Natural killer cell (primary cell): ENCODE measurements at regions not wholly inside any gene's neighbourhood (a gene's known extent, or its start where the extent isn't known, plus 50 kb on each side); places are given as distances from the start of the nearest gene placed in this dataset.

Source experiments
- ATAC-seq, 3 donors: fragments of 150-1000 bp in 2 of 3; fragments of 200-7000 bp in 1 of 3; cut with Tn5 transposase; 1 replicate in 1 of 3; 2 replicates in 2 of 3; pipeline ENCODE4 v1.10.0; 2021; ENCODE audit warnings: mild to moderate bottlenecking in 2 of 3, moderate library complexity in 2 of 3
- DNase-seq, 2 donors: peaks; one replicate each; pipeline versions ENCODE4 v3.0.0 to v3.0.0-alpha.2; 2013 to 2021; ENCODE audit warnings: mixed read lengths in 1 of 2
- H3K27ac ChIP-seq: one replicate; pipeline ENCODE4 v1.5.1; 2013; ENCODE audit warnings: mild to moderate bottlenecking, low read length
- H3K27me3 ChIP-seq: one replicate; pipeline ENCODE4 v1.6.1; 2013; ENCODE audit warnings: low read length; ENCODE audit not compliant: control insufficient read depth, insufficient read depth
- H3K36me3 ChIP-seq: one replicate; pipeline ENCODE4 v1.6.1; 2013; ENCODE audit warnings: low read length; ENCODE audit not compliant: control insufficient read depth, insufficient read depth
- H3K4me1 ChIP-seq: one replicate; pipeline ENCODE4 v1.6.1; 2013; ENCODE audit warnings: low read length; ENCODE audit not compliant: control insufficient read depth, insufficient read depth
- H3K4me3 ChIP-seq: one replicate; pipeline ENCODE4 v1.5.1; 2013; ENCODE audit warnings: low read length
- H3K9me3 ChIP-seq: one replicate; pipeline ENCODE4 v1.6.1; 2013; ENCODE audit warnings: low read length; ENCODE audit not compliant: control insufficient read depth, insufficient read depth
- H3K27ac Mint-ChIP-seq, 2 donors: one replicate each; pipeline ENCODE4 v1.8.0; 2022; ENCODE audit warnings: mild to moderate bottlenecking in 2 of 2, mixed read lengths in 2 of 2, moderate library complexity in 1 of 2
- H3K27me3 Mint-ChIP-seq, 2 donors: one replicate each; pipeline ENCODE4 v1.8.0; 2022; ENCODE audit warnings: low read depth in 2 of 2, mixed read lengths in 2 of 2
- H3K36me3 Mint-ChIP-seq: one replicate; pipeline ENCODE4 v1.8.0; 2022; ENCODE audit warnings: mixed read lengths
- H3K4me1 Mint-ChIP-seq, 2 donors: one replicate each; pipeline ENCODE4 v1.8.0; 2022; ENCODE audit warnings: mixed read lengths in 2 of 2
- H3K4me3 Mint-ChIP-seq: one replicate; pipeline ENCODE4 v1.8.0; 2022; ENCODE audit warnings: mild to moderate bottlenecking, moderate library complexity, mixed read lengths
- H3K9me3 Mint-ChIP-seq, 2 donors: one replicate each; pipeline ENCODE4 v1.8.0; 2022; ENCODE audit warnings: mixed read lengths in 2 of 2
- WGBS: methylation state at CpG from one replicate; pipeline ENCODE4 v1.1.7; 2013; ENCODE audit warnings: missing lambda C conversion rate; ENCODE audit not compliant: insufficient coverage; 5-methylcytosine and 5-hydroxymethylcytosine counted together
- intact Hi-C: fragments of 100-400 bp; cut with micrococcal nuclease; formaldehyde crosslinking; loops from one replicate; pipeline ENCODE4 v1.14.2; 2022
- TF ChIP-seq, protein P1 (sequence below): fragments of 200-600 bp; IDR thresholded peaks from one replicate; pipeline ENCODE4 v1.8.0; 2022; ENCODE audit warnings: antibody characterized with exemption

DNA sequence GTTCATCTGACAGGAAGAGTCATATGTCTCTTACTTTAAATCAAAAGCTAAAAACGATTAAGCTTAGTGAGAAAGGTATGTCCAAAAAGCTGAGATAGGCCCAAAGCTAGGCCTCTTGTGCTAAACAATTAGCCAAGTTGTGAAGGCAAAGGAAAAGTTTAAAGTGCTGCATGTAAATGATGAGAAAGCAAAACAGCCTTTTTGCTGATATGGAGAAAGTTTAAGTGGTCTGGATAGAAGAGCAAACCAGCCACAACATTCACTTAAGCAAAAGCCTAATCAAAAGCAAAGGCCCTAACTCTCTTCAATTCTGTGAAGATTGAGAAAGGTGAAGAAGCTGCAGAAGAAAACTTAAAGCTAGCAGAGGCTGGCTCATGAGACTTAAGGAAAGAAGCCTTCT lies 511.3 kb upstream of the FAM98A start:
- no peak for DNase-seq
- no peaks in the 10 kb centered on the region for H3K36me3 Mint-ChIP-seq
- intact Hi-C loops = no loop called here
- peaks cover 4 to 5% of the 10 kb centered on the region in 2 donors for H3K9me3 Mint-ChIP-seq
- H3K4me1 ChIP-seq = no peaks in the 10 kb centered on the region
- no peaks in the 10 kb centered on the region for H3K27me3 Mint-ChIP-seq
- H3K36me3 ChIP-seq = no peaks in the 10 kb centered on the region
- no peaks in the 10 kb centered on the region for H3K4me1 Mint-ChIP-seq
- TF ChIP-seq, protein P1, sequence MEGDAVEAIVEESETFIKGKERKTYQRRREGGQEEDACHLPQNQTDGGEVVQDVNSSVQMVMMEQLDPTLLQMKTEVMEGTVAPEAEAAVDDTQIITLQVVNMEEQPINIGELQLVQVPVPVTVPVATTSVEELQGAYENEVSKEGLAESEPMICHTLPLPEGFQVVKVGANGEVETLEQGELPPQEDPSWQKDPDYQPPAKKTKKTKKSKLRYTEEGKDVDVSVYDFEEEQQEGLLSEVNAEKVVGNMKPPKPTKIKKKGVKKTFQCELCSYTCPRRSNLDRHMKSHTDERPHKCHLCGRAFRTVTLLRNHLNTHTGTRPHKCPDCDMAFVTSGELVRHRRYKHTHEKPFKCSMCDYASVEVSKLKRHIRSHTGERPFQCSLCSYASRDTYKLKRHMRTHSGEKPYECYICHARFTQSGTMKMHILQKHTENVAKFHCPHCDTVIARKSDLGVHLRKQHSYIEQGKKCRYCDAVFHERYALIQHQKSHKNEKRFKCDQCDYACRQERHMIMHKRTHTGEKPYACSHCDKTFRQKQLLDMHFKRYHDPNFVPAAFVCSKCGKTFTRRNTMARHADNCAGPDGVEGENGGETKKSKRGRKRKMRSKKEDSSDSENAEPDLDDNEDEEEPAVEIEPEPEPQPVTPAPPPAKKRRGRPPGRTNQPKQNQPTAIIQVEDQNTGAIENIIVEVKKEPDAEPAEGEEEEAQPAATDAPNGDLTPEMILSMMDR = no peak
- WGBS = 75% methylated on average over 1 of the region's 1 CpG
- no peak overlapping the region for H3K27ac ChIP-seq
- no peak for ATAC-seq
- H3K9me3 ChIP-seq = no peaks in the 10 kb centered on the region
- H3K4me3 Mint-ChIP-seq = no peak overlapping the region
- no peaks in the 10 kb centered on the region for H3K27me3 ChIP-seq
- H3K4me3 ChIP-seq = no peak overlapping the region
- H3K27ac Mint-ChIP-seq = no peak overlapping the region

DNA sequence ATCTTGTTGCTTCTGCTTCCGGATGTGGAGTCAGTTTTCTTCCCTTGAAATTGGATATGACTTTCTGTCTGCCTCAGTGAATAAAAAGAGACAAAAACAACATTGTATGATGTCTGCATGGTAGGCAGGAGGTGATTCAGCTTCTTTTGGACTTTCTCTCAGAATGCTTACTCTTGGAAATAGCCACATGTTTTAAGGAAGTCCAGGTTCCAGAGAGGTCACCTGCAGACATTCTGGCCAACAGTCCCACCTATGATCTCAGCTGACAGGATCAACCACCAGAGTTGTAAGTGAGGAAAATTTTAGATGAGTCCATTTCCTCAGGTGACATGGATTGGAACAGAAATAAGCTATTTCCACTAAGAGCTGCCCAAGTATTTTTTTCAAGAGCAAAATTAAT lies 508.7 kb upstream of the FAM98A start:
- H3K27me3 ChIP-seq = no peaks in the 10 kb centered on the region
- no peak overlapping the region for H3K27ac ChIP-seq
- Mint-ChIP-seq H3K4me1 (no peaks in the 10 kb centered on the region), H3K36me3 (no peaks in the 10 kb centered on the region), H3K27ac (no peak overlapping the region), H3K9me3 (peaks cover 2 to 3% of the 10 kb centered on the region in 2 donors), H3K27me3 (no peaks in the 10 kb centered on the region), H3K4me3 (no peak overlapping the region)
- TF ChIP-seq, protein P1 = no peak
- intact Hi-C loops = no loop called here
- DNase-seq (no peak), ATAC-seq (no peak)
- 77% methylated on average over 1 of the region's 1 CpG for WGBS
- H3K4me3 ChIP-seq = no peak overlapping the region
- H3K4me1 ChIP-seq = no peaks in the 10 kb centered on the region
- no peaks in the 10 kb centered on the region for H3K36me3 ChIP-seq
- no peaks in the 10 kb centered on the region for H3K9me3 ChIP-seq

DNA sequence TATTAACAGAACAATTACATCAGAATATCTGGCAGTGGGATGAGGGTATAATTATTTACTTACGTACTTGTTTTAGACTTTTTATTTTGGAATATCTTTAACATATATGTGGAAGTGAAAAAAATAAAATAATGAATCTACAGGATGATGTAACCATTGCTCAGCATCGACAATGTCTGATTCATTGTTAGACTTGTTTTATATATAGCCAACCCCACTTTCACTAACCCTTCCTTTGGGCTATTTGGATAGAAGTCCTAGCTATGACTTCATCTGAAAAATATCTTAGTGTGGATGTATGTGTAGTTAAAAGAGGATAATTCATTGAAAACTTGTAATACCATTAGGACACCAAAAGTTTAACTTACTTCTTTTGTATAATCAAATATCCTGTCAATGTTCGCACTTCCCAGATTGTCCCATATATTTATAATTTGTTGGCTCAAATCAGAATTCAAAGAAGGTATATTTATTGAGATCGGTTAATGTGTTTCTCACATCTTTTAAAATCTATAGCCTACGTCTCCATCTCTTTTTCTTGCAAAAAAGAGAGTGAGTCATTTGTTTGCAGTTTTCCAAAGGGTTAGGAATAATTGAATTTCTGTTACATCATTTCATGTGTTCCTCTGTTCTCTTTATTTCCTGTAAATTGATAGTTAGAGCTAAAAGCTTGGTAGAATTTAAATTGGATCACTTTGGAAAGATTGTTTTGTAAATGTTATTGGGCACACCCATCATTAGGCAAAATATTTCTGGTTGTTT lies 506.1 kb upstream of the FAM98A start:
- no peaks in the 10 kb centered on the region for H3K27me3 ChIP-seq
- H3K27me3 Mint-ChIP-seq = no peaks in the 10 kb centered on the region
- H3K36me3 ChIP-seq = no peaks in the 10 kb centered on the region
- no peak overlapping the region for H3K4me3 Mint-ChIP-seq
- H3K9me3 Mint-ChIP-seq = peaks cover 2 to 3% of the 10 kb centered on the region in 2 donors
- H3K4me1 Mint-ChIP-seq = no peaks in the 10 kb centered on the region
- H3K27ac ChIP-seq = no peak overlapping the region
- TF ChIP-seq, protein P1 = no peak
- no peaks in the 10 kb centered on the region for H3K9me3 ChIP-seq
- intact Hi-C loops = no loop called here
- ATAC-seq (no peak), DNase-seq (no peak)
- 40% methylated on average over 1 of the region's 5 CpGs for WGBS
- H3K27ac Mint-ChIP-seq = no peak overlapping the region
- H3K4me1 ChIP-seq = no peaks in the 10 kb centered on the region
- H3K36me3 Mint-ChIP-seq = no peaks in the 10 kb centered on the region
- no peak overlapping the region for H3K4me3 ChIP-seq

DNA sequence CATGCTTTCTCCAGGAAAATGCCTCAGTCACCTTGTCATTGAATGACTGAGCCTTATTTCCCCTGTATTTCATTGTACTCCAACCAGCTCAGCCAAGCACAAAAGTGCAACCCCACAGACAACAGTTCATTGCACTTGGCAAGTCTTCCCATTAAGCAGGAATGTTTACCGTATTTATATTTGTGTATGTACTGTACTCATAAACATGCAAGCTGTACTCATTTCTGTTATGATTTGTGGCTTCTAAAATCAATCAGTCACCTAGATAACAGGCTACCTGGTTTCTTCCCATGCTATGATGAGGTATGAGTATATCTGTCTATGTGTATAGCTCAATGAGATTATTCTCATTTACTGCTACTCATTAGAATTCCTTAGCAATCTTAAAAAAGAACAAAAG lies 505.5 kb upstream of the FAM98A start:
- TF ChIP-seq, protein P1 = no peak
- Histone ChIP-seq H3K4me1 (no peaks in the 10 kb centered on the region), H3K27me3 (no peaks in the 10 kb centered on the region), H3K4me3 (no peak overlapping the region), H3K27ac (no peak overlapping the region), H3K36me3 (no peaks in the 10 kb centered on the region), H3K9me3 (no peaks in the 10 kb centered on the region)
- Mint-ChIP-seq H3K4me3 (no peak overlapping the region), H3K9me3 (peaks cover under 1% of the 10 kb centered on the region in 2 donors), H3K4me1 (no peaks in the 10 kb centered on the region), H3K27me3 (no peaks in the 10 kb centered on the region), H3K36me3 (no peaks in the 10 kb centered on the region), H3K27ac (no peak overlapping the region)
- ATAC-seq (no peak), DNase-seq (no peak)
- WGBS = no CpG with 5 or more reads among the region's 1 CpG
- intact Hi-C loops = no loop called here
